Osteoblast (primary cell): ENCODE measurements at regions not wholly inside any gene's neighbourhood (a gene's known extent, or its start where the extent isn't known, plus 50 kb on each side); places are given as distances from the start of the nearest gene placed in this dataset.

Experiments
- DNase-seq: peaks from one replicate; pipeline ENCODE4 v3.0.0; 2011; ENCODE audit warnings: low spot score, mixed read lengths; ENCODE audit not compliant: insufficient read length; ENCODE audit errors: missing footprints
- H2AFZ ChIP-seq: 2 replicates; pipeline ENCODE4 v1.6.0; 2011; ENCODE audit warnings: mild to moderate bottlenecking, low read length
- H3K27ac ChIP-seq: 2 replicates; pipeline ENCODE4 v1.5.1; 2011; ENCODE audit warnings: mild to moderate bottlenecking, low read depth, low read length, moderate library complexity
- H3K27me3 ChIP-seq: 2 replicates; pipeline ENCODE4 v1.6.0; 2012; ENCODE audit warnings: mild to moderate bottlenecking, control low read depth, inconsistent platforms, low read length, moderate library complexity; ENCODE audit not compliant: insufficient read depth
- H3K36me3 ChIP-seq: 2 replicates; pipeline ENCODE4 v1.5.1; 2011; ENCODE audit warnings: mild to moderate bottlenecking, low read length, control low read depth, moderate library complexity; ENCODE audit not compliant: insufficient read depth
- H3K4me1 ChIP-seq: 2 replicates; pipeline ENCODE4 v1.5.1; 2011; ENCODE audit warnings: mild to moderate bottlenecking, low read length, control low read depth, moderate library complexity; ENCODE audit not compliant: insufficient read depth
- H3K4me2 ChIP-seq: 2 replicates; pipeline ENCODE4 v1.6.0; 2011; ENCODE audit warnings: mild to moderate bottlenecking, low read length; ENCODE audit not compliant: insufficient read depth
- H3K4me3 ChIP-seq: fragments of 200-600 bp; sonication (generic); 3 replicates; pipeline ENCODE4 v1.5.1; 2012; ENCODE audit warnings: mild to moderate bottlenecking, low read length, inconsistent platforms; ENCODE audit not compliant: insufficient read depth
- H3K79me2 ChIP-seq: 2 replicates; pipeline ENCODE4 v1.6.0; 2012; ENCODE audit warnings: mild to moderate bottlenecking, low read length, control low read depth, inconsistent platforms; ENCODE audit not compliant: insufficient read depth
- H3K9me3 ChIP-seq: 2 replicates; pipeline ENCODE4 v1.5.1; 2011; ENCODE audit warnings: low read depth, low read length, control low read depth
- H4K20me1 ChIP-seq: 2 replicates; pipeline ENCODE4 v1.6.0; 2012; ENCODE audit warnings: mild to moderate bottlenecking, low read length, control low read depth; ENCODE audit not compliant: insufficient read depth
- CTCF ChIP-seq: IDR thresholded peaks from 2 replicates; pipeline ENCODE4 v1.5.1; 2011; ENCODE audit warnings: mild to moderate bottlenecking, low read depth, low read length, moderate library complexity; ENCODE audit errors: extremely low read depth

DNA sequence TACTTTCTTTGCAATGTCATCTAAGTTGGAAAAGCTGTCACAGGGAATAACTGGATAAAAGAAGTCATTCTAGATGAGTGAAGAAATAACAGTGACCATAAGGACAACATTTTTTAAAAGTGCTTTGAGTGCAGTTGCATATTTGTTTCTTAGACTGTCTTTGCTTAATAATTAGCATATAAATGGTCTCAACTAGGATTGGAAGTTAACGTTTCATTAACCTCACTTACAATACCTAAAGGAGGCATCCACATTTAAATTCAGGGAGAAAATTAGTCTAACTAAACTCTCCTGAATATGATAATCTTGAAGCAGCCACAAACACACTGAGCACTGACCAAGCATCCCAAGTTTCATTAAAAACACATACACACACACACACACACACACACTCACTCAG is 780.7 kb downstream of the PCDH18 start:
- Histone ChIP-seq H3K4me1 (no peaks in the 10 kb centered on the region), H3K4me3 (no peak overlapping the region), H3K9me3 (no peaks in the 10 kb centered on the region), H4K20me1 (no peaks in the 10 kb centered on the region), H3K79me2 (no peaks in the 10 kb centered on the region), H3K27ac (no peak overlapping the region), H3K4me2 (no peak overlapping the region), H3K36me3 (no peaks in the 10 kb centered on the region), H2AFZ (no peak overlapping the region), H3K27me3 (no peaks in the 10 kb centered on the region)
- no peak for DNase-seq
- TF ChIP-seq CTCF = no peak

GRCh38 chr4:136750897-136751296 is 781.4 kb downstream of the PCDH18 start:
- H3K9me3 ChIP-seq = no peaks in the 10 kb centered on the region
- DNase-seq = no peak

GRCh38 chr4:136749989-136750388 is 782.3 kb downstream of the PCDH18 start:
- no peak overlapping the region for H3K4me3 ChIP-seq
- TF ChIP-seq CTCF = no peak
- no peak for DNase-seq

More at GRCh38 chr4:136750897-136751296, 781.4 kb downstream of the PCDH18 start:
- no peak for TF ChIP-seq CTCF
- H3K79me2 ChIP-seq = no peaks in the 10 kb centered on the region
- H2AFZ ChIP-seq = no peak overlapping the region
- H3K4me1 ChIP-seq = no peaks in the 10 kb centered on the region
- no peak overlapping the region for H3K4me2 ChIP-seq
- H3K27me3 ChIP-seq = no peaks in the 10 kb centered on the region
- H3K36me3 ChIP-seq = no peaks in the 10 kb centered on the region
- H4K20me1 ChIP-seq = no peaks in the 10 kb centered on the region
- H3K27ac ChIP-seq = no peak overlapping the region
- no peak overlapping the region for H3K4me3 ChIP-seq

DNA sequence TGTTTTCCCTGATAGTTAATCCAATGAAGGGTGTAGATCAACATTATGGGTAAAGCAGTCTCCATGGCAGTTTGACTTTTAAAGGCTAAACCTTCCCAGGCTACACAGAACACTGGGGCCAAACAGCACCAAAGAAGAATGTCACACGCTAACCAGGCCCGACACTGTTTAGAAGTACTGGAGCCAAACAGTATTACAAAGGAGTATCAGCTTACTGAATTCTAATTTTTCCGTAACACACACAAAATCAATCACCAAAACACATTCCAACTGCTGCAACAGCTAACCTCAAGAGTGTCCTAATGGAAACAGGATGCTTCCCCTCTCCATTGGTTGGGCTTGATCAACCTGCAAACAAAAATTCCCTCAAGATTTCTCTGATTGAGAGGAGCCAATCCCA is 783.5 kb downstream of the PCDH18 start:
- TF ChIP-seq CTCF = no peak
- Histone ChIP-seq H3K27ac (no peak overlapping the region), H3K36me3 (no peaks in the 10 kb centered on the region), H3K4me3 (no peak overlapping the region), H3K9me3 (no peaks in the 10 kb centered on the region), H3K4me1 (no peaks in the 10 kb centered on the region), H4K20me1 (no peaks in the 10 kb centered on the region), H3K27me3 (no peaks in the 10 kb centered on the region), H3K4me2 (no peak overlapping the region), H2AFZ (no peak overlapping the region), H3K79me2 (no peaks in the 10 kb centered on the region)
- no peak for DNase-seq

More at GRCh38 chr4:136749989-136750388, 782.3 kb downstream of the PCDH18 start:
- H3K79me2 ChIP-seq = no peaks in the 10 kb centered on the region
- no peaks in the 10 kb centered on the region for H3K27me3 ChIP-seq
- H3K4me2 ChIP-seq = no peak overlapping the region
- no peak overlapping the region for H2AFZ ChIP-seq
- H3K36me3 ChIP-seq = no peaks in the 10 kb centered on the region
- no peaks in the 10 kb centered on the region for H3K9me3 ChIP-seq
- H4K20me1 ChIP-seq = no peaks in the 10 kb centered on the region
- no peaks in the 10 kb centered on the region for H3K4me1 ChIP-seq
- H3K27ac ChIP-seq = no peak overlapping the region
